ENCODE measurements at regions not wholly inside any gene's neighbourhood (a gene's known extent, or its start where the extent isn't known, plus 50 kb on each side); places are given as distances from the start of the nearest gene placed in this dataset.
"Not testable (repeated sequence)": the region's sequence is repeated elsewhere in the genome, so short reads cannot be mapped to it uniquely, and the experiment has no call there.

- Histone ChIP-seq H3K36me3 (ENCODE audit: control insufficient read depth in 2 of 3, insufficient read depth in 3 of 3, low read length in 3 of 3) (no peaks in the 10 kb centered on the region), H3K27me3 (ENCODE audit: control insufficient read depth, insufficient read depth, low read length) (no peaks in the 10 kb centered on the region), H3K4me3 (ENCODE audit: low read length in 3 of 3) (no peak overlapping the region), H3K9me3 (ENCODE audit: control insufficient read depth in 2 of 3, insufficient read depth in 1 of 3, low read length in 3 of 3) (peaks cover 0 to 2% (median 0%) of the 10 kb centered on the region in 3 donors), H3K27ac (ENCODE audit: low read depth in 2 of 2, low read length in 2 of 2) (no peak overlapping the region), H3K4me1 (ENCODE audit: control insufficient read depth in 2 of 3, insufficient read depth in 2 of 3, low read depth in 1 of 3, low read length in 3 of 3) (no peaks in the 10 kb centered on the region), H3K9ac (ENCODE audit: low read length in 3 of 3) (no peak overlapping the region)
- intact Hi-C loops (cut with DNase I), result no loop called here
- DNase-seq (no peak), FAIRE-seq (no peak)
- no peak for TF ChIP-seq CTCF (IDR thresholded peaks at IDR 0.05; ENCODE audit: borderline replicate concordance, extremely low read depth, insufficient read depth)
Measured at GRCh38 chr19:31483226-31483857, 134.1 kb upstream of the TSHZ3 start.

GRCh38 chr19:31484858-31485410 is 135.7 kb upstream of the TSHZ3 start:
- intact Hi-C loops (cut with DNase I); DNase-seq; H3K27ac ChIP-seq (ENCODE audit: low read depth in 2 of 2, low read length in 2 of 2); FAIRE-seq; H3K27me3 ChIP-seq (ENCODE audit: control insufficient read depth, insufficient read depth, low read length); H3K4me1 ChIP-seq (ENCODE audit: control insufficient read depth in 2 of 3, insufficient read depth in 2 of 3, low read depth in 1 of 3, low read length in 3 of 3); H3K36me3 ChIP-seq (ENCODE audit: control insufficient read depth in 2 of 3, insufficient read depth in 3 of 3, low read length in 3 of 3); H3K9ac ChIP-seq (ENCODE audit: low read length in 3 of 3); H3K9me3 ChIP-seq (ENCODE audit: control insufficient read depth in 2 of 3, insufficient read depth in 1 of 3, low read length in 3 of 3); H3K4me3 ChIP-seq (ENCODE audit: low read length in 3 of 3): not testable (repeated sequence)

- intact Hi-C loops (cut with DNase I), result no loop called here
- no peak for FAIRE-seq
Measured at GRCh38 chr19:31485472-31485871, 136.2 kb upstream of the TSHZ3 start.

GRCh38 chr19:31491242-31491641 is 142.0 kb upstream of the TSHZ3 start:
- H3K9ac ChIP-seq (ENCODE audit: low read length in 3 of 3), result no peak overlapping the region
- TF ChIP-seq CTCF (IDR thresholded peaks at IDR 0.05; ENCODE audit: borderline replicate concordance, extremely low read depth, insufficient read depth), result no peak
- H3K9me3 ChIP-seq (ENCODE audit: control insufficient read depth in 2 of 3, insufficient read depth in 1 of 3, low read length in 3 of 3), result no peaks in the 10 kb centered on the region
- intact Hi-C loops (cut with DNase I), result no loop called here
- FAIRE-seq (no peak), DNase-seq (no peak)
- H3K27me3 ChIP-seq (ENCODE audit: control insufficient read depth, insufficient read depth, low read length), result no peaks in the 10 kb centered on the region
- no peaks in the 10 kb centered on the region for H3K36me3 ChIP-seq (ENCODE audit: control insufficient read depth in 2 of 3, insufficient read depth in 3 of 3, low read length in 3 of 3)
- H3K4me3 ChIP-seq (ENCODE audit: low read length in 3 of 3), result no peak overlapping the region
- no peak overlapping the region for H3K27ac ChIP-seq (ENCODE audit: low read depth in 2 of 2, low read length in 2 of 2)
- H3K4me1 ChIP-seq (ENCODE audit: control insufficient read depth in 2 of 3, insufficient read depth in 2 of 3, low read depth in 1 of 3, low read length in 3 of 3), result no peaks in the 10 kb centered on the region

More at GRCh38 chr19:31485472-31485871, 136.2 kb upstream of the TSHZ3 start:
- Histone ChIP-seq H3K36me3 (ENCODE audit: control insufficient read depth in 2 of 3, insufficient read depth in 3 of 3, low read length in 3 of 3) (no peaks in the 10 kb centered on the region), H3K4me3 (ENCODE audit: low read length in 3 of 3) (no peak overlapping the region), H3K4me1 (ENCODE audit: control insufficient read depth in 2 of 3, insufficient read depth in 2 of 3, low read depth in 1 of 3, low read length in 3 of 3) (no peaks in the 10 kb centered on the region), H3K27ac (ENCODE audit: low read depth in 2 of 2, low read length in 2 of 2) (no peak overlapping the region), H3K27me3 (ENCODE audit: control insufficient read depth, insufficient read depth, low read length) (no peaks in the 10 kb centered on the region), H3K9ac (ENCODE audit: low read length in 3 of 3) (no peak overlapping the region), H3K9me3 (ENCODE audit: control insufficient read depth in 2 of 3, insufficient read depth in 1 of 3, low read length in 3 of 3) (peaks cover 0 to 2% (median 0%) of the 10 kb centered on the region in 3 donors)
- no peak for DNase-seq
- TF ChIP-seq CTCF (IDR thresholded peaks at IDR 0.05; ENCODE audit: borderline replicate concordance, extremely low read depth, insufficient read depth), result no peak

Measured in kidney (tissue), 13 donors.